K562 (cell line): ENCODE measurements at regions not wholly inside any gene's neighbourhood (a gene's known extent, or its start where the extent isn't known, plus 50 kb on each side); places are given as distances from the start of the nearest gene placed in this dataset.

ENCODE experiments used
- ATAC-seq: fragments of 200-7000 bp; cut with Tn5 transposase; 3 replicates; pipeline ENCODE4 v1.9.1; 2020; ENCODE audit warnings: moderate library complexity
- BruUV-seq: library from RNA; stranded (reverse); fragments of 400-500 nt; replicated peaks from 2 replicates; lab custom pipeline; 2021; lab: Mats Ljungman, UMichigan
- CTCF ChIA-PET: fragments of 300-600 bp; formaldehyde crosslinking; extraction: SDS; loops from one replicate; lab custom pipeline; 2021; ENCODE audit warnings: low intra/inter-chr PET ratio; lab: Yijun Ruan, JAX
- POLR2A ChIA-PET: fragments of 300-600, 350-650 bp; sonication (Branson Sonifier 250); formaldehyde crosslinking; extraction: SDS; loops from one replicate; lab custom pipeline; 2021; ENCODE audit warnings: antibody characterized with exemption, inconsistent platforms; lab: Yijun Ruan, JAX
- DNase-seq, 4 experiments: peaks; one replicate each; pipeline versions ENCODE4 v3.0.0 to v3.0.0-alpha.2; 2011 to 2018; ENCODE audit warnings: low spot score in 3 of 4, mixed read lengths in 3 of 4; ENCODE audit errors: extremely low read depth in 1 of 4
- FAIRE-seq: peaks from 2 replicates; lab custom pipeline; 2011; peaks lifted over from hg19 to GRCh38; lab: Jason Lieb, UNC
- H2AFZ ChIP-seq: 2 replicates; pipeline ENCODE4 v1.6.0; 2011; ENCODE audit warnings: low read depth, low read length, control low read depth, inconsistent platforms
- H3K27ac ChIP-seq: fragments of 200-600 bp; 3 replicates; pipeline ENCODE4 v1.8.0; 2011; ENCODE audit warnings: low read depth, mild to moderate bottlenecking, control low read depth, inconsistent platforms, low read length, moderate library complexity, mixed read lengths; ENCODE audit errors: extremely low read depth
- H3K27me3 ChIP-seq, 2 experiments: fragments of 300-600 bp in 1 of 2; 2 replicates in 1 of 2; 3 replicates in 1 of 2; pipeline versions ENCODE4 v1.6.0 to v1.8.0; 2011; ENCODE audit warnings: inconsistent platforms in 2 of 2, low read length in 2 of 2, mild to moderate bottlenecking in 1 of 2, mixed read lengths in 1 of 2, moderate library complexity in 1 of 2; ENCODE audit not compliant: control insufficient read depth in 2 of 2, insufficient read depth in 2 of 2
- H3K36me3 ChIP-seq: fragments of 300-600 bp; 3 replicates; pipeline ENCODE4 v1.8.0; 2011; ENCODE audit warnings: mild to moderate bottlenecking, low read length, inconsistent platforms; ENCODE audit not compliant: control insufficient read depth, insufficient read depth
- H3K4me1 ChIP-seq, 2 experiments: fragments of 200-600 bp in 1 of 2; replicated peaks in 1 of 2; 2 replicates in 1 of 2; 3 replicates in 1 of 2; pipeline versions ENCODE4 v1.5.1 to v1.8.0; 2011; ENCODE audit warnings: inconsistent platforms in 2 of 2, low read length in 2 of 2, mild to moderate bottlenecking in 1 of 2, mixed read lengths in 1 of 2, moderate library complexity in 1 of 2; ENCODE audit not compliant: control insufficient read depth in 2 of 2, insufficient read depth in 2 of 2
- H3K4me2 ChIP-seq: 2 replicates; pipeline ENCODE4 v1.6.1; 2011; ENCODE audit warnings: low read length, control low read depth, inconsistent platforms, mixed read lengths; ENCODE audit not compliant: insufficient read depth
- H3K4me3 ChIP-seq: fragments of 200-600 bp; sonication (generic), shearing (Covaris generic); 2 replicates; pipeline ENCODE4 v1.5.1; 2016; ENCODE audit warnings: control low read depth, inconsistent platforms
- H3K79me2 ChIP-seq: fragments of 200-600 bp; 3 replicates; pipeline ENCODE4 v1.8.0; 2011; ENCODE audit warnings: low read length, inconsistent platforms; ENCODE audit not compliant: control insufficient read depth, insufficient read depth
- H3K9ac ChIP-seq, 2 experiments: 2 replicates each; pipeline versions ENCODE4 v1.6.0 to v1.6.1; 2011; ENCODE audit warnings: low read depth in 2 of 2, low read length in 2 of 2, control low read depth in 1 of 2, inconsistent platforms in 1 of 2, mild to moderate bottlenecking in 1 of 2, mixed read lengths in 1 of 2; ENCODE audit not compliant: insufficient read depth in 1 of 2
- H3K9me1 ChIP-seq: one replicate; pipeline ENCODE4 v1.6.0; 2011; ENCODE audit warnings: inconsistent platforms, mild to moderate bottlenecking, low read length, moderate library complexity; ENCODE audit not compliant: control insufficient read depth, insufficient read depth
- H3K9me3 ChIP-seq: replicated peaks from 2 replicates; pipeline ENCODE4 v1.5.1; 2011; ENCODE audit warnings: low read depth, low read length, inconsistent platforms; ENCODE audit not compliant: control insufficient read depth, insufficient read depth
- H4K20me1 ChIP-seq: replicated peaks from 2 replicates; pipeline ENCODE4 v1.6.1; 2011; ENCODE audit warnings: low read length, inconsistent platforms, mixed read lengths; ENCODE audit not compliant: control insufficient read depth, insufficient read depth
- CHCHD3 ChIP-seq: fragments of 250-450 bp; sonication (Bioruptor Pico); IDR thresholded peaks from 2 replicates; pipeline ENCODE4 v2.1.2; 2022; ENCODE audit warnings: mild to moderate bottlenecking
- GATAD2A ChIP-seq: fragments of 450-650 bp; IDR thresholded peaks from 2 replicates; pipeline ENCODE4 v1.6.1; 2017
- HSF4 ChIP-seq: fragments of 250-450 bp; sonication (Bioruptor Pico); IDR thresholded peaks from 2 replicates; pipeline ENCODE4 v2.1.2; 2022; ENCODE audit warnings: mild to moderate bottlenecking, moderate library complexity, borderline replicate concordance
- KDM1A ChIP-seq, 2 experiments: fragments of 450-650 bp; IDR thresholded peaks; 2 replicates each; pipeline ENCODE4 v1.6.1; 2016; ENCODE audit warnings: mild to moderate bottlenecking in 2 of 2
- KLF1 ChIP-seq: fragments of 450-650 bp; IDR thresholded peaks from 2 replicates; pipeline ENCODE4 v1.6.1; 2016; ENCODE audit warnings: missing genetic modification characterization, missing compliant biosample characterization
- KLF10 ChIP-seq: fragments of 250-450 bp; sonication (Bioruptor Pico); IDR thresholded peaks from 2 replicates; pipeline ENCODE4 v1.6.1; 2021; ENCODE audit warnings: matching md5 sums
- MAZ ChIP-seq, 2 experiments: fragments of 450-650 bp in 1 of 2; sonication (generic) in 1 of 2; formaldehyde crosslinking; IDR thresholded peaks in 1 of 2; conservative IDR thresholded peaks in 1 of 2; 2 replicates each; pipeline versions ENCODE4 v1.4.0 to v1.5.0; 2020; ENCODE audit warnings: mild to moderate bottlenecking in 1 of 2, missing genetic modification reagents in 1 of 2
- MCM3 ChIP-seq: fragments of 450-650 bp; IDR thresholded peaks from 2 replicates; pipeline ENCODE4 v1.6.1; 2016
- MTA2 ChIP-seq: fragments of 450-650 bp; IDR thresholded peaks from 2 replicates; pipeline ENCODE4 v1.6.1; 2016; ENCODE audit warnings: low read depth
- MXD1 ChIP-seq: fragments of 250-450 bp; sonication (Bioruptor Pico); IDR thresholded peaks from 2 replicates; pipeline ENCODE4 v1.8.0; 2021; ENCODE audit warnings: borderline replicate concordance, mild to moderate bottlenecking, moderate library complexity; ENCODE audit not compliant: poor library complexity, severe bottlenecking
- SMARCE1 ChIP-seq: fragments of 450-650 bp; IDR thresholded peaks from 2 replicates; pipeline ENCODE4 v1.7.1; 2016; ENCODE audit warnings: mild to moderate bottlenecking
- SP1 ChIP-seq: sonication (generic); formaldehyde crosslinking; IDR thresholded peaks from 2 replicates; pipeline ENCODE4 v1.8.1; 2022; ENCODE audit warnings: mild to moderate bottlenecking, missing genetic modification reagents
- YY1 ChIP-seq, 3 experiments: IDR thresholded peaks; 2 replicates each; pipeline ENCODE4 v1.6.1; 2011; ENCODE audit warnings: low read length in 2 of 3, mild to moderate bottlenecking in 2 of 3, moderate library complexity in 2 of 3, borderline replicate concordance in 1 of 3, control low read depth in 1 of 3, low read depth in 1 of 3; ENCODE audit not compliant: insufficient read depth in 3 of 3, insufficient replicate concordance in 2 of 3, control insufficient read depth in 1 of 3, insufficient read length in 1 of 3; ENCODE audit errors: extremely low read depth in 1 of 3
- ZBTB8A ChIP-seq: fragments of 450-650 bp; IDR thresholded peaks from 2 replicates; pipeline ENCODE4 v1.6.1; 2018; ENCODE audit warnings: mild to moderate bottlenecking, moderate library complexity; ENCODE audit not compliant: partially characterized antibody
- ZNF316 ChIP-seq: fragments of 450-650 bp; IDR thresholded peaks from 2 replicates; pipeline ENCODE4 v1.6.1; 2016
- WGBS: fragments of 100-300 bp; shearing (Covaris generic); methylation state at CpG from one replicate; pipeline ENCODE4 v1.1.6; 2016; ENCODE audit warnings: low coverage, mixed read lengths; ENCODE audit not compliant: insufficient coverage; ENCODE audit errors: missing lambda C conversion rate; 5-methylcytosine and 5-hydroxymethylcytosine counted together
- in situ Hi-C: fragments of 300-500 bp; cut with MboI; formaldehyde crosslinking; loops from 4 replicates; pipeline ENCODE4 v1.15.0; 2018; ENCODE audit warnings: inconsistent platforms, mixed read lengths
- intact Hi-C: fragments of 100-400 bp; cut with micrococcal nuclease; formaldehyde crosslinking; loops from 2 replicates; pipeline ENCODE4 v1.14.2; 2022
- TF ChIP-seq, protein P1 (sequence below), 2 experiments: fragments of 150-350 bp in 1 of 2; IDR thresholded peaks; 2 replicates each; pipeline ENCODE4 v1.6.1; 2012 to 2016; ENCODE audit warnings: low read depth in 2 of 2, low read length in 2 of 2, mild to moderate bottlenecking in 1 of 2, moderate library complexity in 1 of 2
- TF ChIP-seq, protein P2 (sequence below): fragments of 250-450 bp; sonication (Bioruptor Pico); IDR thresholded peaks from 2 replicates; pipeline ENCODE4 v1.5.0; 2021

GRCh38 chr6:15089569-15090144 is 156.2 kb upstream of the JARID2 start:
- peaks cover 50% of the 10 kb centered on the region for H3K79me2 ChIP-seq
- H3K4me3 ChIP-seq: peak overlapping the region; percentile 48
- intact Hi-C loops: loop anchor here (2.0 to 10.0 kb wide), 5 partner anchors 27 to 538 kb away; no protein-coding TSS in a partner anchor
- no peaks in the 10 kb centered on the region for H4K20me1 ChIP-seq
- ChIA-PET POLR2A (interaction anchor here (0.5 to 4.2 kb wide), 18 partner anchors 8 to 586 kb away, joined by 3 to 35 read pairs (median 4); partner anchors contain the start of gene JARID2), CTCF (no interaction called here)
- TSS peak; percentile 83 for BruUV-seq
- 0% methylated on average over 10 of the region's 10 CpGs for WGBS
- H2AFZ ChIP-seq: peak overlapping the region; percentile 78
- peak overlapping the region; percentile 96 for H3K27ac ChIP-seq
- H3K36me3 ChIP-seq: peaks cover 7% of the 10 kb centered on the region; the same call in 1 of the 3 replicates
- no peaks in the 10 kb centered on the region; a peak in 1 of 5 replicates for H3K27me3 ChIP-seq
- H3K9ac ChIP-seq: peak overlapping the region; percentile 91
- in situ Hi-C loops: no loop called here
- no peaks in the 10 kb centered on the region for H3K9me1 ChIP-seq
- FAIRE-seq: no peak
- H3K4me1 ChIP-seq: peaks cover 28 to 50% of the 10 kb centered on the region in 2 experiments
- ATAC-seq: peak; percentile 53
- no peaks in the 10 kb centered on the region for H3K9me3 ChIP-seq
- H3K4me2 ChIP-seq: peak overlapping the region; percentile 96
- DNase-seq: peak in 2 of 4 experiments; percentile 61 to 67
- TF ChIP-seq SMARCE1: peak; percentile 56
- peak; percentile 67; the same call in 1 of the 2 replicates for TF ChIP-seq ZNF316
- TF ChIP-seq YY1 (IDR thresholded peaks at IDR 0.05; ENCODE audit: borderline replicate concordance in 1 of 3, control insufficient read depth in 1 of 3, extremely low read depth in 1 of 3, insufficient read depth in 3 of 3, insufficient read length in 1 of 3, insufficient replicate concordance in 2 of 3, low read depth in 1 of 3, low read length in 2 of 3): no peak
- TF ChIP-seq MXD1 (CRISPR knock-in tag): peak; percentile 47
- TF ChIP-seq KDM1A (IDR thresholded peaks at IDR 0.05): 0 out of 4 replicates have a peak, but pooled peaks of 1 of the 2 experiments have one; percentile 4
- TF ChIP-seq MAZ (CRISPR knock-in tag; conservative IDR thresholded peaks at IDR 0.05 in 1 of 2, IDR thresholded peaks at IDR 0.05 in 1 of 2): 0 out of 4 replicates have a peak, but pooled peaks have one; percentile 22 to 26
- no peak for TF ChIP-seq KLF10 (CRISPR knock-in tag)
- no peak for TF ChIP-seq ZBTB8A
- TF ChIP-seq HSF4 (CRISPR knock-in tag): peak; percentile 75; the same call in 1 of the 2 replicates
- TF ChIP-seq GATAD2A: 0 out of 2 replicates have a peak, but pooled peaks have one; percentile 15
- TF ChIP-seq, protein P1, sequence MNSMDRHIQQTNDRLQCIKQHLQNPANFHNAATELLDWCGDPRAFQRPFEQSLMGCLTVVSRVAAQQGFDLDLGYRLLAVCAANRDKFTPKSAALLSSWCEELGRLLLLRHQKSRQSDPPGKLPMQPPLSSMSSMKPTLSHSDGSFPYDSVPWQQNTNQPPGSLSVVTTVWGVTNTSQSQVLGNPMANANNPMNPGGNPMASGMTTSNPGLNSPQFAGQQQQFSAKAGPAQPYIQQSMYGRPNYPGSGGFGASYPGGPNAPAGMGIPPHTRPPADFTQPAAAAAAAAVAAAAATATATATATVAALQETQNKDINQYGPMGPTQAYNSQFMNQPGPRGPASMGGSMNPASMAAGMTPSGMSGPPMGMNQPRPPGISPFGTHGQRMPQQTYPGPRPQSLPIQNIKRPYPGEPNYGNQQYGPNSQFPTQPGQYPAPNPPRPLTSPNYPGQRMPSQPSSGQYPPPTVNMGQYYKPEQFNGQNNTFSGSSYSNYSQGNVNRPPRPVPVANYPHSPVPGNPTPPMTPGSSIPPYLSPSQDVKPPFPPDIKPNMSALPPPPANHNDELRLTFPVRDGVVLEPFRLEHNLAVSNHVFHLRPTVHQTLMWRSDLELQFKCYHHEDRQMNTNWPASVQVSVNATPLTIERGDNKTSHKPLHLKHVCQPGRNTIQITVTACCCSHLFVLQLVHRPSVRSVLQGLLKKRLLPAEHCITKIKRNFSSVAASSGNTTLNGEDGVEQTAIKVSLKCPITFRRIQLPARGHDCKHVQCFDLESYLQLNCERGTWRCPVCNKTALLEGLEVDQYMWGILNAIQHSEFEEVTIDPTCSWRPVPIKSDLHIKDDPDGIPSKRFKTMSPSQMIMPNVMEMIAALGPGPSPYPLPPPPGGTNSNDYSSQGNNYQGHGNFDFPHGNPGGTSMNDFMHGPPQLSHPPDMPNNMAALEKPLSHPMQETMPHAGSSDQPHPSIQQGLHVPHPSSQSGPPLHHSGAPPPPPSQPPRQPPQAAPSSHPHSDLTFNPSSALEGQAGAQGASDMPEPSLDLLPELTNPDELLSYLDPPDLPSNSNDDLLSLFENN (IDR thresholded peaks at IDR 0.05; ENCODE audit: low read depth in 2 of 2, low read length in 2 of 2): no peak; a peak in 1 of 4 replicates
- TF ChIP-seq CHCHD3: peak; percentile 69; the same call in 1 of the 2 replicates
- TF ChIP-seq SP1 (CRISPR knock-in tag): peak; percentile 9; the same call in 1 of the 2 replicates
- peak; percentile 33; the same call in 1 of the 2 replicates for TF ChIP-seq MTA2
- no peak for TF ChIP-seq MCM3
- peak; percentile 56; the same call in 1 of the 2 replicates for TF ChIP-seq KLF1
- TF ChIP-seq, protein P2, sequence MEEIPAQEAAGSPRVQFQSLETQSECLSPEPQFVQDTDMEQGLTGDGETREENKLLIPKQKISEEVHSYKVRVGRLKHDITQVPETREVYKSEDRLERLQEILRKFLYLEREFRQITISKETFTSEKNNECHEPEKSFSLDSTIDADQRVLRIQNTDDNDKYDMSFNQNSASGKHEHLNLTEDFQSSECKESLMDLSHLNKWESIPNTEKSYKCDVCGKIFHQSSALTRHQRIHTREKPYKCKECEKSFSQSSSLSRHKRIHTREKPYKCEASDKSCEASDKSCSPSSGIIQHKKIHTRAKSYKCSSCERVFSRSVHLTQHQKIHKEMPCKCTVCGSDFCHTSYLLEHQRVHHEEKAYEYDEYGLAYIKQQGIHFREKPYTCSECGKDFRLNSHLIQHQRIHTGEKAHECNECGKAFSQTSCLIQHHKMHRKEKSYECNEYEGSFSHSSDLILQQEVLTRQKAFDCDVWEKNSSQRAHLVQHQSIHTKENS (CRISPR knock-in tag): no peak
